ENCODE measurements at regions not wholly inside any gene's neighbourhood (a gene's known extent, or its start where the extent isn't known, plus 50 kb on each side); places are given as distances from the start of the nearest gene placed in this dataset.

GRCh38 chr12:24121911-24122310 is 172.4 kb upstream of the SOX5 start:
- Mint-ChIP-seq H3K27ac (ENCODE audit: unreplicated experiment) (no peak overlapping the region), H3K9me3 (ENCODE audit: unreplicated experiment) (no peaks in the 10 kb centered on the region), H3K36me3 (ENCODE audit: low read depth, unreplicated experiment) (no peaks in the 10 kb centered on the region), H3K4me1 (ENCODE audit: unreplicated experiment) (no peaks in the 10 kb centered on the region), H3K4me3 (ENCODE audit: unreplicated experiment) (no peak overlapping the region), H3K27me3 (ENCODE audit: unreplicated experiment) (peaks cover 2% of the 10 kb centered on the region)
- TF ChIP-seq CTCF (IDR thresholded peaks at IDR 0.05; ENCODE audit: unreplicated experiment) = no peak
- DNase-seq (ENCODE audit: low spot score) = no peak

DNA sequence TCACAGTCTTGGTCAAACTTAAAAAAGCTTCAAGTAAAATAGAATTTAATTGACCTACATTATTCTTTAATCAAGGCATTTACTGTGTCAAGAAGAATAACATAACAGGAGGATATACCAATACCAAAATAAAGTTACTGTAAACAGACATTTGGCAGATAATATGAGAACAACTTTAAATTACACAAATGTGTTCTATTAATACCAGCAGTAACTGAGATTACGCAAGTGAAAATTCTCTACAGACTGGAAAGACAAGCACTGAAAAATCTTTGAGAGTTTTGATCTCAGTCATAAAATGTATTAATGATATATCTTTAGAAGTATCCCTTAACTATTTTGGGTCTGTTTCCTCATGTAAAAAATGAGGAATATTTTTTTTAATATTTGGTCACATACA is 169.2 kb upstream of the SOX5 start:
- Mint-ChIP-seq H3K27me3 (ENCODE audit: unreplicated experiment) (no peaks in the 10 kb centered on the region), H3K36me3 (ENCODE audit: low read depth, unreplicated experiment) (no peaks in the 10 kb centered on the region), H3K4me1 (ENCODE audit: unreplicated experiment) (no peaks in the 10 kb centered on the region), H3K27ac (ENCODE audit: unreplicated experiment) (no peak overlapping the region), H3K9me3 (ENCODE audit: unreplicated experiment) (no peaks in the 10 kb centered on the region), H3K4me3 (ENCODE audit: unreplicated experiment) (no peak overlapping the region)
- no peak for TF ChIP-seq CTCF (IDR thresholded peaks at IDR 0.05; ENCODE audit: unreplicated experiment)
- no peak for DNase-seq (ENCODE audit: low spot score)

DNA sequence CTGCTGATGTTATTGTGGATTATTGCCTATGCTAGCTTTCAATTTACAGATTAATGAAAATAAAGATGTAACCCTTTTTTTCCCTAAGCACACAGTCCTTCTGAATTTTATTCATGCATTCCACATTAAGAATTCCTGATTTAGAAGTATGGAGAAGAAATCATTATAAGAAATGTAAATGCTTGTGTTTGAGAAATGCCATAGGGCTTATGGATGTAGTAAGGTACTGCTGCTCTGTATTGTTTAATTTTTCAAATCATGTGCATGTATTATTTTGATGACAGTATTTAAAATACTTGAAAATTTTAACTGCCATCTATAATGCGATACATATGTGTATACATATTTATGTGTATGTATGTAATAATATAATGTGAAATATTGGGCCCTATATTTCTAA is 167.1 kb upstream of the SOX5 start:
- H3K27me3 Mint-ChIP-seq (ENCODE audit: unreplicated experiment) = no peaks in the 10 kb centered on the region
- no peak for TF ChIP-seq CTCF (IDR thresholded peaks at IDR 0.05; ENCODE audit: unreplicated experiment)
- DNase-seq (ENCODE audit: low spot score) = no peak
- H3K4me1 Mint-ChIP-seq (ENCODE audit: unreplicated experiment) = no peaks in the 10 kb centered on the region
- H3K9me3 Mint-ChIP-seq (ENCODE audit: unreplicated experiment) = no peaks in the 10 kb centered on the region
- no peaks in the 10 kb centered on the region for H3K36me3 Mint-ChIP-seq (ENCODE audit: low read depth, unreplicated experiment)
- no peak overlapping the region for H3K27ac Mint-ChIP-seq (ENCODE audit: unreplicated experiment)
- H3K4me3 Mint-ChIP-seq (ENCODE audit: unreplicated experiment) = no peak overlapping the region

DNA sequence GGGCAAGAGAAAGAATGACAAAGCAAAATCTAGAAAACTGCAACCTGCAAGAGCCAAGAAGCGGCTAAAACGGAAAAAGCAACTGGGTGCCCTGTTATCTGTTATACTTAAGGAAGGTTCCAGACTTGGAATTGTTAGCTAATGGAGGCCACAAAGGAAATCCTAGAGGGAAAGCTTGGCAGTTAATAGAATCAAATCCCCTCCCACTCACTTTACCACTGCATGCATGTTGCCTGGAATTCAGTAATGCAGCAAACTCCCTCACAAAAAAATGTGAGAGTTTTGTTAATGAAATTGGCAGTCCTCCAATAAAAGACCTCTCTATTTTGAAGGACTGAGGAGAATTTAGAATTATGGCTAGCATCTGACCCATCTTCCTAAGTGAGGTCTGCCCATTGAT is 164.2 kb upstream of the SOX5 start:
- DNase-seq (ENCODE audit: low spot score) = no peak
- Mint-ChIP-seq H3K9me3 (ENCODE audit: unreplicated experiment) (no peaks in the 10 kb centered on the region), H3K4me1 (ENCODE audit: unreplicated experiment) (no peaks in the 10 kb centered on the region), H3K27me3 (ENCODE audit: unreplicated experiment) (no peaks in the 10 kb centered on the region), H3K4me3 (ENCODE audit: unreplicated experiment) (no peak overlapping the region), H3K27ac (ENCODE audit: unreplicated experiment) (no peak overlapping the region), H3K36me3 (ENCODE audit: low read depth, unreplicated experiment) (no peaks in the 10 kb centered on the region)
- no peak for TF ChIP-seq CTCF (IDR thresholded peaks at IDR 0.05; ENCODE audit: unreplicated experiment)

- peaks cover 3% of the 10 kb centered on the region for H3K4me1 Mint-ChIP-seq (ENCODE audit: unreplicated experiment)
- no peak for DNase-seq (ENCODE audit: low spot score)
- H3K27me3 Mint-ChIP-seq (ENCODE audit: unreplicated experiment) = no peaks in the 10 kb centered on the region
- no peak overlapping the region for H3K27ac Mint-ChIP-seq (ENCODE audit: unreplicated experiment)
- H3K4me3 Mint-ChIP-seq (ENCODE audit: unreplicated experiment) = no peak overlapping the region
- H3K36me3 Mint-ChIP-seq (ENCODE audit: low read depth, unreplicated experiment) = no peaks in the 10 kb centered on the region
- TF ChIP-seq CTCF (IDR thresholded peaks at IDR 0.05; ENCODE audit: unreplicated experiment) = no peak
- no peaks in the 10 kb centered on the region for H3K9me3 Mint-ChIP-seq (ENCODE audit: unreplicated experiment)
Measured at GRCh38 chr12:24111616-24112015, 162.1 kb upstream of the SOX5 start.

Measured in endothelial cell (in vitro differentiated cells).